NB4 (cell line): ENCODE measurements at regions not wholly inside any gene's neighbourhood (a gene's known extent, or its start where the extent isn't known, plus 50 kb on each side); places are given as distances from the start of the nearest gene placed in this dataset.

Experiments used
- DNase-seq: peaks from one replicate; pipeline ENCODE4 v3.0.0; 2010; ENCODE audit warnings: low read depth
- H3K4me3 ChIP-seq: one replicate; pipeline ENCODE4 v1.5.1; 2011; ENCODE audit warnings: mild to moderate bottlenecking, low read depth, low read length, moderate library complexity
- MYC ChIP-seq: IDR thresholded peaks from 2 replicates; pipeline ENCODE4 v1.6.1; 2011; ENCODE audit warnings: low read depth, low read length
- POLR2A ChIP-seq: IDR thresholded peaks from 2 replicates; pipeline ENCODE4 v1.6.1; 2011; ENCODE audit warnings: mild to moderate bottlenecking; ENCODE audit not compliant: insufficient read length; ENCODE audit errors: extremely low read depth
- TF ChIP-seq, protein P1 (sequence below): IDR thresholded peaks from one replicate; pipeline ENCODE4 v1.5.1; 2012; ENCODE audit warnings: low read depth, low read length
- TF ChIP-seq, protein P2 (sequence below): IDR thresholded peaks from 2 replicates; pipeline ENCODE4 v1.6.1; 2011; ENCODE audit warnings: low read depth, low read length

DNA sequence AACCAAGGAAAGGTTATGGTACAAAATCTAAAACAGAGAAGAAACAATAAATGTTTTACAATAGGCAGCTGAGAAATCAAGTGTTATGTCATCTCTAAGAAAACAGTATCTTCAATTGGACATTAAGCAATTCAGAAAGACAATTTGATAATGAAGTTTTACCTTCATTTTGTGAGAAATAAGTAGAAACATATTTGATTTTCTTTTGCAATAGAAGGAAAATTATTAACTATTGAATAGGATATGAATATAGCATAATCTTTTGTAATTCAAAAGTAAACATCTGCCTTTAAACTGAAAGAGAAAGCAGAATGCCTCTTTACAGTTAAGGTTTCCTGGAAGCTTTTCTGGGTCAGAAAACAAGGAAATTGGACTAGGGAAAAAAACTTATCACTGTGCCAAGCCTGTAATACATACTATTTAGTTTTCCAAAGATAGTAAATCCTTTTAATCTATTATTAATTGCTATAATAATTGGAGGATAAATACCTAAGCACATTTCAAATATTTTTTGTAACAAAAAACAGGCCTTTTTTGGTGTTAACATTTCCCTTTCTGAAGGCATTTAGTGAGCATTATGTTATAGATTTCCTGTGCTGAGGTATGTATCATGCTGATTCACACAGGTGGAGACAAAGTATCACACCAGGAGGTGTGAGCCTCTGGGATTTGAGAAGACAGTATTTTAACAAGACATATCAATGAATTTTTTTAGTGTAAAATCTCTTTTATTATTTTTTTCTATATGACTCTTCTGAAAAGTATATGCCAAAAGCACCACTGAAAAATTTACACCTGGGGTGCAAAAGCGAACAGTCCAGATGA is 947.0 kb upstream of the CDH2 start:
- TF ChIP-seq, protein P1, sequence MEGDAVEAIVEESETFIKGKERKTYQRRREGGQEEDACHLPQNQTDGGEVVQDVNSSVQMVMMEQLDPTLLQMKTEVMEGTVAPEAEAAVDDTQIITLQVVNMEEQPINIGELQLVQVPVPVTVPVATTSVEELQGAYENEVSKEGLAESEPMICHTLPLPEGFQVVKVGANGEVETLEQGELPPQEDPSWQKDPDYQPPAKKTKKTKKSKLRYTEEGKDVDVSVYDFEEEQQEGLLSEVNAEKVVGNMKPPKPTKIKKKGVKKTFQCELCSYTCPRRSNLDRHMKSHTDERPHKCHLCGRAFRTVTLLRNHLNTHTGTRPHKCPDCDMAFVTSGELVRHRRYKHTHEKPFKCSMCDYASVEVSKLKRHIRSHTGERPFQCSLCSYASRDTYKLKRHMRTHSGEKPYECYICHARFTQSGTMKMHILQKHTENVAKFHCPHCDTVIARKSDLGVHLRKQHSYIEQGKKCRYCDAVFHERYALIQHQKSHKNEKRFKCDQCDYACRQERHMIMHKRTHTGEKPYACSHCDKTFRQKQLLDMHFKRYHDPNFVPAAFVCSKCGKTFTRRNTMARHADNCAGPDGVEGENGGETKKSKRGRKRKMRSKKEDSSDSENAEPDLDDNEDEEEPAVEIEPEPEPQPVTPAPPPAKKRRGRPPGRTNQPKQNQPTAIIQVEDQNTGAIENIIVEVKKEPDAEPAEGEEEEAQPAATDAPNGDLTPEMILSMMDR = no peak
- DNase-seq = no peak
- no peak overlapping the region for H3K4me3 ChIP-seq

GRCh38 chr18:29104671-29105070 is 927.7 kb upstream of the CDH2 start:
- H3K4me3 ChIP-seq = no peak overlapping the region
- TF ChIP-seq MYC = no peak
- TF ChIP-seq, protein P2, sequence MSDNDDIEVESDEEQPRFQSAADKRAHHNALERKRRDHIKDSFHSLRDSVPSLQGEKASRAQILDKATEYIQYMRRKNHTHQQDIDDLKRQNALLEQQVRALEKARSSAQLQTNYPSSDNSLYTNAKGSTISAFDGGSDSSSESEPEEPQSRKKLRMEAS = no peak
- TF ChIP-seq, protein P1 = no peak
- no peak for TF ChIP-seq POLR2A
- DNase-seq = no peak

GRCh38 chr18:29104227-29104626 is 927.3 kb upstream of the CDH2 start:
- TF ChIP-seq, protein P2 = no peak
- no peak for TF ChIP-seq MYC
- TF ChIP-seq, protein P1 = no peak
- no peak for TF ChIP-seq POLR2A
- no peak for DNase-seq
- H3K4me3 ChIP-seq = no peak overlapping the region

- H3K4me3 ChIP-seq = no peak overlapping the region
- DNase-seq = peak; percentile 31
- TF ChIP-seq, protein P1 = no peak
Measured at GRCh38 chr18:29096079-29096770, 919.3 kb upstream of the CDH2 start.

- no peak for TF ChIP-seq POLR2A
- TF ChIP-seq, protein P1 = no peak
- TF ChIP-seq, protein P2 = no peak
- no peak for TF ChIP-seq MYC
- H3K4me3 ChIP-seq = no peak overlapping the region
Measured at GRCh38 chr18:29087616-29088246, 910.8 kb upstream of the CDH2 start.

More at GRCh38 chr18:29087616-29088246, 910.8 kb upstream of the CDH2 start:
- no peak for DNase-seq
